NCI-H2196 treated with DMSO at 0.1 percent for 48 hours (cell line): ENCODE measurements at regions not wholly inside any gene's neighbourhood (a gene's known extent, or its start where the extent isn't known, plus 50 kb on each side); places are given as distances from the start of the nearest gene placed in this dataset.

Source experiments
- DNase-seq: peaks from one replicate; lab custom pipeline; 2025; ENCODE audit not compliant: unreplicated experiment; lab: John Stamatoyannopoulos, UW

DNA sequence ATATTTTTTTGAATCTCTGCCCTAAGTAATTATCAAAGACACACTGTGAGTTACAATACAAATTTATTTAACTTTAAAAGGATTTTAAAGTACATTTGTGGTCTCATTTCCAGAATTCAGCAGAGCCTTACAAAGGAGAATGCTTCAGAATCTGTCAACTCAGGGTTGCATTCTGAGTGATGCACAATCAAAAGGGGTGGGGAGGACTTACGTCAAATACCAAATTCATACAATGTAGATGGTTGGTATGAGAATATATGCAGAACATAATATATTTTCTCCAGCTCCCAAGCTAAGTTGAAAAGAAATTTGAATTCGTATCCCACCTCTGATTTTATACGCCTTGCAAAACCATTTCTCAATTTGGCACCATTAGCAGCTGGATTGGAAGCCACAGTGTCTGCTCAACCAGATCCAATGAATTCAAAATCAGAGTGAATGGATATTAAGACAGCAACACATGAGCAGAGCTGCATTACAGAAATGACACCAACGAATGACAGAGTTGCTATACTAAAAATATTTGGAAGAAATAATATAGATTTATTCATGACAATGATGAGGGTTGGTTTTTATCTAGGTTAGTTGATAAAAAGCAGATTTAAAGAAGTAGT, 110.4 kb upstream of the CFAP20DC start:
- DNase-seq: no peak

DNA sequence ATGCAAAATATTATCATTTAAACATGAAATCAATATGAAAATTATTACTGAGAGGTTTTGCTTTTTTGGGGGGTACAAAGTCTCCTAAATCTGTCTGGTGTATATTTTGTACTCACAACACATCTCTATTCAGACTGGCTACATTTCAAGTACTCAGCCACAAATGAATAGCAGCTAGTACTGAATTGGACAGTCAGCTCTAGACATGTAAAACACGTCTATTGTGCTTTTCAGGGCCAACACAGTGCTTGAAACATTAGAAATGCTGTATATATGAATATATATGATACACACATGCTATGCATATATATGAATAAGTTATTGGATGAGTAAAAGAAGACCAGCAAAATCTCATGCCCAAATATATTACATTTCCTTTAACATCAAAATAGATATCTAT, 103.8 kb upstream of the CFAP20DC start:
- DNase-seq: no peak

DNA sequence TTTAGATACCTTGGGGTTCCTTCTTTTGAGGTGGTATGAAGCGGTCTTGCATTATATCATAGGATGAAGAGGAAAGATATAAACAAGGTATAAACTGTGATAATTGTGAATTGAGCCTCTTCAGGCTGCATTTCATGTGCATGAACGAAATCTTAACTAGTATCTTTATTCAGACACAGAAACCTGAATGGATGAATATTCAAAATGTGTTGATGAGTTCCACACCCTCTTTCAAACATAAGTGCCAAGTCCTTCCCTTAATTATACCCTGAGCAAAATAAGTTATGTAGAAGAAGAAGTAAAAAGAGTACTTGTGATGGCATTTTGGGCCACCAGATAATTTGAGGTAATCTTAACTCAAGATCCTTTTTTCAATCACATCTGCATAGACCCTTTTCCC, 103.1 kb upstream of the CFAP20DC start:
- DNase-seq: no peak

DNA sequence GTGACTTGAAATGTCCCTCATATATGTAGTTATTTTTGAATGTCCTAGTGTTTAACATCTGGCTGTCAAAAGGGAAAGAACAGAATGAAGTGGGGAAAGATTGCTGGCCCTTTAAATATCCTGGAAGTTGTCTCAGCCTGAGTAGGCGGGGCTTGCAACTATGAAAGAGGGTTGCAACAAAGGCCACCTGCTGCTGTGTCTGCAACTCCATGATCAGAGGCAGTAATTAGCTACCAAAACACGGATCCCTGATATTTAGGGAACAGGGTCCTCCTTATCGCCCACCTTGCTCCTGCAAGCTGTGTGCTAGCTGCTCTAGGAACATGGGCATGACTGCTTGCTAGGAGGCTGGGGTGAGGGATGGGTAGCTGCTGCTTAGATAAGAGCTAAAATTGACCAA, 100.2 kb upstream of the CFAP20DC start:
- no peak for DNase-seq

DNA sequence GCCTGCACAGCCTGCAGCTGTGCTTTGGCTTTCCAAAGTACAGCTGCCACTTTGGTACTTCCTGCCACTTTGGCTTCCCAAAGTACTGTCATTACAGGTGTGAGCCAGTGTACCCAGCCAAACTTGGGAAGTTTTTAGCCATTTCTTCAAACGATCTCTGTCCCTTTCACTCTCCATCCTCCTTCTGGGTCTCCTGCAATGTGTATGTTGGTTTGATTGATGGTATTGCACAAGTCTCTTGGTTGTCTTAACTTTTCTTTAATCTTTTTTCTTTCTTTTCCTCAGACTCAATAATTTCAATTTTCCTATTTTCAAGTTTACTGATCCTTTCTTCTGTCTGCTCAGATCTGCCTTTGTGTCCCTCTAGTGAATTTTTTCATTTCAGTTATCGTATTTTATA, 99.3 kb upstream of the CFAP20DC start:
- no peak for DNase-seq

DNA sequence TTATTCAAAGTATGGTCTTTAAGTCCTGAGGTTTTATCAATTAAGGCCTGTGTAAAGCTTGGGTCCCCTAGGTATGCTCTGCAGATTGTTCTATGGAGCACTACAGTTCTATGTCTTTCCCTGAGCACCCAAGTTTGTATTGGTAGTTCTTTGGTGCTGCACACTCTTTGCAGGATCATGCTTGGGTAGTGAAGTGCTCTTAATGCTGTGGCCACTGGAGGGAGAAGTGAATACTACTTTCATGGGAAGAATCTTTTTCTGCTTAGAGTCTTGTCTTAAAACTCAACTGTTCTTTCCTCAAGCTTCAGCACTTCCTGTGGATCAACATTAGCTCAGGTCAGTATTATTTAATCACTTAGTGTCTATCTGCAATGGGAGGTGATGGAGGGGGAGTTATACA, 93.6 kb upstream of the CFAP20DC start:
- DNase-seq: no peak

DNA sequence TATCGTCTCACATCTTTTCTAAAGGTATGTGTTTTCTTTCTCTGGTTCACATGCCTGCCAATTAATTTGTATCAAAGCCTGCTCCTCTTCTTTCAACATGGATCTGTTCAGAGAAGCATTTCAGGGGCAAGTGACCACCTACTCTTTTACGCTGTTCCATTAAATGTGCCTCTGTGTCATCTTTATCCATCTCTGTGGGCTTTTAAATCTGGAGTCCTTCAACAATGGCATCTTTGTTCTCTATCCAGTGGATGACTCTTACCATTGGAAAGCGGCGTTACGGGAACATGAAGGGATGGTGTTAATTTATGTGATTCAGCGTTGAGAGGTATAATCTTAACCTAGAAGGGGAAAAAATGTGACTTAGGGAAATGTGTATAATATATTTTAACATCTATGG, 92.7 kb upstream of the CFAP20DC start:
- DNase-seq: no peak

DNA sequence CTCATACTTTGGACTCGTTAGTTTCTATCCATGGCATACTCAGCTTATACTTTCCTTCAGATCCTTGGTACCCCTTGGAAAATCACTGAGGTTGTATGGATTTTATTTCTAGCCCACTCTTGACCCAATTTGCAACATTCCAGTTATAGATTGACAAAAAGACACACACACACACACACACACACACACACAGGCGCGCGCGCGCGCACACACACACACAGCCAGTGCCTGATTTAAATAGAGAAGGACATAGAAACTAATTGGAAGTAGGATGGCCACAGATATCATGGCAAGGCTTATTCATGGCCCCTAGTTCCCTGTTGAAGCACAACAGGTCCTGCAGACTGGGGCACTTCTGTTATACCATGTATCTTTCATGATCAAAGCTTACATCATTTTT, 89.1 kb upstream of the CFAP20DC start:
- DNase-seq: no peak

DNA sequence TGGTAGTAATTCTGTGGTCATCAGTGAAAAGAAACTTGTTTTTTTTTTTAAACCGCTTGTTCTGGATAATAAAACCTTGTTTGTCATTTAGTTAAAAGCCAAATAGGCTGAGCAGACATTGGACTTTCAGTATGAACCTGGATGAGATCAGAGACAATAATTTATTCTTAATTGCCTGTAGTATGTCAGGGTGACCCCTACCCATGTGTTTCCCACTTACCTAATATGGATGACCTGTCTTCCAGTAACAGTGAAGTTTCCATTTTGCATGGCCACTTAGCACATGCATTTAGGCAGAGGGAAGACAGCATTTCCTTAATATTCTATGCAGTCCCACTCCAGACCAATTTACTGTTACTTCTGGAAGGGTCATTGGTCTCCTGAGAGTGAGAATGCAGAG, 87.6 kb upstream of the CFAP20DC start:
- DNase-seq: no peak

DNA sequence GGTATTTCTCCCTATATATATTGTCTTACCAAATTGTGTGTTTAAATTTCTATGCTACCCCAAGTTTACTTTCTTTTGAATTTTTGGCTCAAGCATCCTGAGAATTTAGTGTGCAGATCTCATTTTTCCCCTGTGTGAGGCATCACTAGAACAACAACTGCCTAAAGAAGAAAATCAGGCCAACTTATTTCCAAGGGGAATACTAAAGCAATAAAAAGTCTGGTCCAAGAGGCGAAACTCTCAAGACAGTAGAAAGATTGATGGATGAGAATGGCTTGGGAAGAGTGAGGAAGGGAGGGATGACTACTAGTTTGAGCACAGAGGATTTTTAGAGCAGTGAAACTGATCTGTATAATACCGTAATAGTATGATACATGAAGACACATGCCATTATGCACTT, 86.3 kb upstream of the CFAP20DC start:
- no peak for DNase-seq

DNA sequence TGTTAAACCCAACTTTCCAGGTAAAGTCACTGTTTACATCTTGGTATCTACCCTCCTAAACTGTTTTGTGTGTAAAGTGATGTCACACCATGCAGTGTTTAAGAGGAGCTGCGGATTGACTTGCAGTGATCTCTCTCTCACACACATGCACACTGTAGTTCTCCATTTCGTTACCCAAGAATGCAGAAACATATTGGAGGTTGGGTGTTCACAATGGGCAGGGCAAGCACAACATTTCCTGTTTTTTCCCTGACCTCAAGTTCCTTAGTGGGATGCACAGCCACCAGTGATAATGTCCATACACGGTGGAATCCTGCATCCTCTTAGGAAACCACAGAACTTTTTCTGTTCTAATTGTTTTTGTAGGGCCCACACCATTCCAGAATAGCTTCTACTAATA, 85.3 kb upstream of the CFAP20DC start:
- no peak for DNase-seq

DNA sequence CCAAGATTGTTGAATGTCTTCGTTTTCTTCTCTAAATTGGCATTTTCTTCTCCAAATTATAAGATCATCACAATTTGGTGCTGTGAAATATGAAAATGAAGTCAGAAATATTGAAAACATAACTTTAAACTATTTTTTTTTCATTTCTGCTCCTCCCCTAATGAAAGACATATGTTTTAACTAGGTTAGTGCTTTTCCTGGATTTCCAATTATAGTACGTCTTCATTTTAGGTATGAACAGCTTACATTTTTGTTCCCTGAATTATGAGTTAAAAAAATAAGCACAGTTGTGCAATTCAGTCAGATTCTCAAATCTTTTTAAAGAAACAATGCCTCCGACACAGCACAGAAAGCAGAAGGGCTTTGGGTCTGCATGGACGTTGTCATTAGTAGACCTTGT, 83.5 kb upstream of the CFAP20DC start:
- DNase-seq: no peak

DNA sequence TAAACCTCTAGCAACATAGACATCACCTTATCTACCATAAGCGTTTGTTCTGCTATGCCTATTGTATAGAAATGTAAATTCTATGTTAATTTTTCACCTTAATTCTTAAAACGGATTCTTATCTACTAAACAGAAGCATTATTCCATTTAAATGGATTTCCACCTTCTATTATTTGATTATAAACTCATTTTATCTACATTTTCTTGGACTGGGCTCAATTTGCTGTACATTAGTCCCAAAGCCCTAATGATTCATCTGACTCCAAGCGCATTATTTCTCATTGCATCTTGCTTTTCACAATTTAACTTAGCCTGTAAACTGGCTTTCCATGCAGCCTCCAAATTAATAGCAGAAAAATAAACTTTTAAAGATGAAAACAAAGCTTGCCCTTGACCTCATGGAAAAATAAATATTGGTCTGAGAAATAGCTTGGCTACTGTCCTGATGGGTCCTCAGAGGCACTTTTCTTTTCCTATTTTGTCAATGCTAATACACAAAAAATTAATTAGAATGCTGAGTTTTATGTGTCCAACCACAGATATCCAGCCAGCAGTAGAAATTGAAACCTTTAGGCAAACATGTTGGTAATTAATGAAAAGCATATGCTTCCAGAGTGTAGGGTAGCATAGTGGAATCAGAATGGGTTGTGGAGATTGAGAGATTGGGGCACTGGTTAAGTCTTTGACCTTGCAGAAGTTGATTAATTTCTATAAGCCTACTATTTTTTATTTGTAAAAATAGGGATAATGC, 81.4 kb upstream of the CFAP20DC start:
- DNase-seq: peak; percentile 9

DNA sequence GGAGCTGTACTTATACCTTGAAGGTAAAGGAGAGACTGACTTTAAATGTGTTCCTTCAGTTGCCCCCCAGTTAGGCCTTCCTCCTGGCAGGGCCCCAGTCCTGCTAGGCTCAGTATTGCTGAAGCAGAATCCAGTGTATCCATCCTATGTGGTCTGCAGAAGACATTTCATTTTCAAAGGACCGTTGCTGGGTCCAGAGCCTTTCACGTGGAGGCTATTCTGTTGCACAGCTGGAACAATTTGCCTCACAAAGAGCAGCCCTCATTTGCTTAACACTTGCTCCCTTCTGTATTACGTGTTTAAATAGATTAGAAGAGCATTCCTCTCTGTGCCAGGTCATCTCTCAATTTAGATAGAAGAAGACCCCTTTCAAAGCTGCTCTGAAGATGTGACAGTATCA, 78.9 kb upstream of the CFAP20DC start:
- no peak for DNase-seq

DNA sequence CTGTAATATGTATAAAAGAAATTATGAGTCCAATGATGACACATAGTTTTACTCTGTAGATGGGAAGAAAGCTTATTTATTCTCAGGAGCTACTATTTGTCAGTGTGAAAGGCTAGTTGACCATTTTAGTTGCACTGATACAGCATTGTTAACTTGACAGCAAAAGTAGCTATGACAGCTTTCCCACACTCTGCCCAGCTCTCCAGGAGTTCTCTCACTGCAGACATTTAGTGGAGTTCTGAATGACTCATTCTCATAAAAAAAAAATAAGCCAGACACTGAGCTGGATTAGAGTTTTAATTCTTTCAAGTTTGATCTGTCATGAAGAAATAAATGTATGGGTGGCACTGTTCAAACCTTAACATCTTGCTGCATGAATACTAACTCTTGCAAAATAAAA, 77.2 kb upstream of the CFAP20DC start:
- no peak for DNase-seq

DNA sequence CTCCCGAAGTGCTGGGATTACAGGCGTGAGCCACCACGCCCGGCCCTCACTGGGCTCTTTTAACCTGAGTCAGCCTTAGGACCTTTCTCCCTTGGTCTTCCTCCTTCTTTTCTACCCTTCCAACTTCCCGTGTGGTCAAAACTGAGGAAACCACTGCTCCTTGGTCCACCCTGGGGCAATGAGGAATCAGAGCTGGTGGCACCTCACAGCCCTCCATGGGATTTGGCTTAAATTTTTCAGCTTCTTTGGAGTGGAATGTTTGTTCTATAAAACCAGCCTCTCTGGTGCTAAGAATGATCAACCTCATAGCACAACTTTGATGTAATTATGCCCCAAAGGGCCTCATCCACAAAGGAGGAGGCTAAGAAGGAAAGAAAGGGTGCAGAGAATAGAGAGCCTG, 76.6 kb upstream of the CFAP20DC start:
- no peak for DNase-seq

DNA sequence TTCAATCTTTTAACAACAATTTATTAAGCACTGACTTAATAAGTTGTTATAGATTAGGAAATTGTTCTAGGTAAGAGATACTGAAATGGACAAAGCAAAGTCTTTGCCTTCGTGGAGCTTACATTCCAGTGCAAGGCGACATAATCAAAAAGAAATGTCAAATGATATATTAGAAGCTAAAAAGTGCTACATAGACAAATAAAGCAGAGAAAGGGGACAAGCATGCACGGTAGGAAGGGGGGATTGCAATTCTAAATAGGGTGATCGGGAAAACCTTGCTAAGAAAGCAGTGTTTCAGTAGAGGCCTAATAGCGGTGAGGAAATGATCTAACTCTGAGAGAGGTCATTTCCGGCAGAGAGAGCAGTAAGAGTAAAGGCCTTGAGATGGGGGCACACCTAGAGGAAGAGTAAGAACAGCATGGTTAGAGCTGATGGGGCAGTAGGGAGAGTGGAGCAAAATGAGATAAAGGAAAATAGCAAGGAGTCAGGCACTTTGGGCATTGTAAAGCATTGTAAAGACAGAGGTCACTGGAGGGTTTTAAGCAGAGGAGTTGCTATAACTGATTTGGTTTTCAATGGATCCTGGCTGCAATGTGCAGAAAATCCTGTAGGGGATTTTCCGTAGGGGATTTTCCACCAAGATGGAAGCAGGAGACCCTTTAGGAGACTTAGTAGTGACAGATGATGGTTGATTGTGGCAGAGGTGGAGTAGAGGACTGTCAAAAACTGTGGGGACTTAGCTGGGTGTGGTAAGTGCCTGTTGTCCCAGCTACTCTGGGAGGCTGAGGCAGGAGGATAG, 71.7 kb upstream of the CFAP20DC start:
- DNase-seq: no peak

DNA sequence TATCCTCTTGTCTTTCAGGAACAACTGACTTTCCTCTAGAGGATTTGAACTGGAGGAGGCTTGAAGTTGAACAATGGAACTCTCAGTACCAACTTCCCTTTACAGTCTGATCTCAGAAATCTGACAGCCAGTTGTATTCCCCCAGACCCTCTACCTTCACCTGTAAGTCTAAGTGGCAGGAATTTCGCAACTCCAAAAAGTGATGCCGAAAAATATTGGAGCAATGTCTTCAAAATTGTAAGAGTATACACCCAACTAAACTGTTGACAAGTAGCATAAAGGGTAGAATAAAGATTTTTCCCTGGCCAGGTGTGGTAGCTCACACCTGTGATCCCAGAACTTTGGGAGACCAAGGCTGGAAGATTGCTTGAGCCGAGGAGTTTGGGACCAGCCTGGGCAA, 69.1 kb upstream of the CFAP20DC start:
- DNase-seq: no peak

DNA sequence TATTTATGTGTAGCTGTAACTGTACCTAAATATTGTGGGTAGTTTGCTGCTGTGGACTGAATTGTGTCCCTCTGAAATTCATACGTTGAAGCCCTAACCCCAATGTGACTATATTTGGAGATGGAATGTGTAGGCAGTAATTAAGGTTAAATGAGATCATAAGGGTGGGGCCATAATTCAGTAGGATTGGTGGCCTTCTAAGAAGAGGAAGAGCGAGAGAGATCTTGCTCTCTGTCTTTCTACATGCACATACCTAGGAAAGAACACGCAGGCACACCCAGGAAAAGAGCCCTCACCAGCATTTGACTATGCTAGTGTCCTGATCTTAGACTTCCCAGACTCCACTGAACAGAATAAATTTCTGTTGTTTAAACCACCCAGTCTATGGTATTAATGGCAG, 67.6 kb upstream of the CFAP20DC start:
- no peak for DNase-seq

DNA sequence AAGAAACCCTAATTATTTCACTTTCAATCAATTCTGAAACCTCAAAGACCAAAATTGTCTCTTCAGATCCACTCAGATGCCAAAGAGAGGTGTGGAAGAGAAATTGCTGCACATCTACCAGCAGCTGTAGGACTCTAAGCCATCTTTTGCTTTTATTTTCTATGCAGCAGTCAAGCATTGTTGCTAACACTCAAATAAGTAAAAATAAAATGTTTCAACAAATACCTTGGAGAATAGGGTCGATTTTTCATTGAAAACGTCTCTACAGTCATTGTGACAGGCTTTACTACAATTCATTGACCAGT, 66.4 kb upstream of the CFAP20DC start:
- DNase-seq: no peak

DNA sequence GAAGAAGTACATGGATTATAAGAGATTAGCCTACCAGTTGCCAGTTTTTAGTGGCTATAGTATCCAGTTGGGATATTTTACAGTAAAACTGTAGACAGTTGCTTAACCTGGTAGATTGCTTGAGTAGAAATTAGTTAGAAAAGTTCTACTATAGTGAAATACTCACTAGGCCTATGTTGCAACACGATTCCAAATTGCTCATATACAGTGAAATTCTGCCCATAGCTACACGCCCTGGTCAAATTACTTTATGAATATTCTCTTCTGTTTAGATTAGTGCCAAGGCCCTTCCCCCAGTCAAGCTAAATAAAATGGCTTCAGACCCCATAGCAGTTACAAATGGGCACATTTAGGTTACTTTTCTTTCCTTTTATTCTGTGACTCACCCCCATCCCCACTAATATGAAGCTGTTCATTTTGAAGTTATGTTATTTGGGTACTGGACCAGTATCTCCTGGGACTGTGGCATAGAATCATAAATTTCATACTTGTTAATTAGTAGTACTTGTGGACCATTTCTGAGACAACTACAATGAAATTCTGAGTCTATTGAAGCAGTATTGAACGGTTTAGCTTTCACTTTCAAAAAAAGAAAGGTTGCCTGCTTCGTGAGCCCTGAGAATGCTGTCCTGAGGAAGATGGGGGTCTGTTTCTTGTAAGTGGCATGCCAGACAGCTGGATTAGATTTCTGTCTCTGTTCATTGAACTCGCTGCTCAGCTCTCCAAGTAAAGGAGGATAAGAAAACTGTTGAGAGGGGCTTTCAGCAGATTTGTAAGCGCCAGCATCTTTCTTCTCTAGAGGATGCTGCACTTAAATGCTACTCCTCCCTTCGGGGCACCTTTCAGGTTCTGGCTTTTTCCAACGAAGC, 65.8 kb upstream of the CFAP20DC start:
- DNase-seq: no peak
